ENCODE measurements at regions not wholly inside any gene's neighbourhood (a gene's known extent, or its start where the extent isn't known, plus 50 kb on each side); places are given as distances from the start of the nearest gene placed in this dataset.

GRCh38 chr6:119440953-119441352 is 91.4 kb upstream of the MAN1A1 start:
- TF ChIP-seq CTCF (IDR thresholded peaks at IDR 0.05) = no peak
- no peak for TF ChIP-seq POLR2A (IDR thresholded peaks at IDR 0.05)

Data from Peyer's patch (tissue), 4 donors.